GM18873 (cell line): ENCODE measurements at regions not wholly inside any gene's neighbourhood (a gene's known extent, or its start where the extent isn't known, plus 50 kb on each side); places are given as distances from the start of the nearest gene placed in this dataset.
"Not testable (repeated sequence)": the region's sequence is repeated elsewhere in the genome, so short reads cannot be mapped to it uniquely, and the experiment has no call there.

Experiments
- ATAC-seq: cut with Tn5 transposase; IDR thresholded peaks from one replicate; pipeline ENCODE4 v1.9.1; 2021; ENCODE audit warnings: mild to moderate bottlenecking, moderate library complexity, moderate number of reproducible peaks; ENCODE audit not compliant: unreplicated experiment, low FRiP score

DNA sequence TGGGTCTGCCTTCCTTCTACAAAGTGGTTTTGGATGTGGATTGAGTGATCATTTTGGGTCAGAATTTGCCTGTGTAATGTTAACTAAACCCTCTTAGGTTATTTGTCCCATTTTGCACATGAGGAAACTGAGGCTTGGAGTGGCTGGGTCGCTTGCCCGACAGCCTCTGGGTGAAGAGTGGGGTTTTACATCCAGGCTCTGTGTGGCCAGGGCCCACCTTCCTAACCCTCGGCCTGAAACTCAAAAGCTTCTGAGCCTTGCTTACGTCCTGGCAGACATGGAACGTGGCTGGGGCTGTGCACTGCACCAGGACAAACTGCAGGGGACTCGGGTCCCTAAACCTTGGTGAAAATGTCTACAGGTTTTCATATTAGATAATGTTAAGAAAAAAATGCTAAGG is 542.4 kb downstream of the TBC1D22A start:
- no peak for ATAC-seq

DNA sequence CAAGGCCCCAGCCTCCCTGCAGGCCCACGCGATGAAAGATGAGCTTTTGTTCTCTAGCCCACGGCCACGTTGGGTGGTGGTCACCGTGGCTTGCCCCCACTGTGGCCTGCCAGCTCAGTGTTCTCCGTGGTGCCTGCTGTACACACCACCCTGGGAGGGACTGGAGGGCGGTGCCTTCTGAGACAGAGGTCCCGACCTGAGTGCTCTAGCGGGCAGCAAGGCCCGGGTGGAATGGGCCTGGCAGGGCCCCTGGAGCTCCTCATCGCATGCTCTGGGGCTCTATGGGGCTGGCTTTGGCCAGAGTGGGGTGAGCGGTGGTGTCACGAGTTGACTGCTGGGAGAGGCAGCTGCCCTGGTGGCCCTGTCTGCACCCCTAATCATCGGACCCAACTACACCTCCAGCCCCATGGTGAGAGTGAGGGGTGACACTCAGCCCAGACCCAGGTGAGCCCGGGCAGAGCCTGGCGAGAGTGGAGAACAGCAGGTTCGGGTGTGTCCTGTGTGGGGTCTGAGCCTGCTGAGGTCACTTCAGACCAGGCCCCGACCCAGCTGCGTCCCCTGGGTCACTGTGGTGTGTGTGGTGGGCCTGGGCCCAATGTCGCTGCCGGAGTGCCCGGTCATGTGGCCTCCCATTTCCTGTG is 541.9 kb downstream of the TBC1D22A start:
- no peak for ATAC-seq

DNA sequence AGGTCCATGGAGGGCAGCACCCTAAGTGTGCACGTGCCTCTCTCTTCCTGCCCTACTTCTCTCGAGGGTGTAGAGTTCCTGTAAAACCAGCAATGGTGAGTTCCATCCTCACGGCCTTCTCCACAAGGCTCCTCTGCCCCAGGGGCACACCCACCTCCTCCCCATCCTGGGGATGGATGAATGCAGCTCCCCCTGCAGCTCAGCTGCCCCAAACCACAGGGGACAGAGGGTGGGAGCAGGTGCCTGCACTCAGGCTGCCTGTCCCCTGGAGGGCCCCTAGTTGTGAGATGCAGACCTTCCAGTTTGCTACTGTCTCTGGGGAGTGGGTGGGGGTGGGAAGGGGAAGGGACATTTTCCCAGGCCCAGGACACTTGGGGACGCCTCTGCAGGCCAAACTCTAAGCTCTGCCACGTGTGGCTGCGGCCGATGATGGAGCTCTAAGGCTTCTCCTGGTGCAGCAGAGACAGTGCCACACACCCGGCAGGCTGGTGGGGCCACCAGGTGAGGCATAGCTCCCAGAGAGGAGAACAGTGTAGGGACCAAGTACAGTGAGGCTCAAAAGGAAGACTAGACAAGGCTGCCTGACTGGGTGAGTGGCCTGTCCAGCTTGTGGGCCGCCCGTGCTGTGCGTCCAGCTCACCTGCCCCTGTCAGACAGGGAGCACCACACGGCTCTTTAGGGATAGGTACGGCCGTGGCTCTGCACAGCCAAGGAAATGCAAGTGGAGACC is 540.9 kb downstream of the TBC1D22A start:
- ATAC-seq, result no peak

DNA sequence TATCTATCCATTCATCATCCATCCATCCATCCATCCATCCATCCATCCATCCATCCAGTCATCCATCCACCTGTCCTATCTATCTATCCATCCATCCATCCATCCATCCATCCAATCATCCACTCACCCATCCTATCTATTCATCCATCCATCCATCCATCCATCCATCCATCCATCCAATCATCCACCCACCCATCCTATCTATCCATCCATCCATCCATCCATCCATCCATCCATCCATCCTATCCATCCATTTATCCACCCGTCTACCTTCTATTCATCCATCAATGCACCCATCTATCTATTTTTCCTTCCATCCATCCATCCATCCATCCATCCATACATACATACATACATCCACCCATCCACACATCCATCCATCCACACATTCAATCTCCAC is 540.1 kb downstream of the TBC1D22A start:
- not testable (repeated sequence) for ATAC-seq

DNA sequence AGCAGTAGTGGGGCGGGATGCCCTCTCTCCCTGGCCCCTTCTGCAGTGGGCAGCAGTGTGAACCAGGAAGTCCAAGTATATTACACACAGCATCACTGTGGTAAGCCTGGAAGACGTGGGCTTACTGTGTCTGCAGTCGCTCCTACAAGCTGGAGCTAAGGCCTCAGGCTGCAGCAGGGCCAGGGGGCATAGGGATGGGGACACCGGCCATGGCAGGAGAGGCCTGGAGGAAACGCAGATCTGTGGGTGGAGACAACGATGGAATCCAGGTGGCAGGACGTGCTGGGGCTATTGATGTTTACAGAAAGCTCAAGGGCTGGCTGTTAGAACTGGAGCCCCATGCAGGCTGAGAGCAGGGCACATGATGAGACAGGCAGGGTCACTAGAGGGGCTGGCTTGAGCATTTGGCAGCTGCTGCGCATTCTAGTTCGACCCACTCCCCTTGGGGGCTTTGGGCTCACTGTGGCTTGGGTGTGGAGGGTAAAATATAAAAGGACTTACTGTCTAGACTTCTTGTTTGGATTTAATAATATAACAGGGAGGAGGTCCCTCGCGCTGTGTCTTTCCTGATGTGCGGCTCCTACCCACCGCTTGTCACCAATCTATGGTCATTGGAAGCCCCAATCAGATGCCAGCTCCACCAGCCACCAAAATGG is 539.5 kb downstream of the TBC1D22A start:
- no peak for ATAC-seq

DNA sequence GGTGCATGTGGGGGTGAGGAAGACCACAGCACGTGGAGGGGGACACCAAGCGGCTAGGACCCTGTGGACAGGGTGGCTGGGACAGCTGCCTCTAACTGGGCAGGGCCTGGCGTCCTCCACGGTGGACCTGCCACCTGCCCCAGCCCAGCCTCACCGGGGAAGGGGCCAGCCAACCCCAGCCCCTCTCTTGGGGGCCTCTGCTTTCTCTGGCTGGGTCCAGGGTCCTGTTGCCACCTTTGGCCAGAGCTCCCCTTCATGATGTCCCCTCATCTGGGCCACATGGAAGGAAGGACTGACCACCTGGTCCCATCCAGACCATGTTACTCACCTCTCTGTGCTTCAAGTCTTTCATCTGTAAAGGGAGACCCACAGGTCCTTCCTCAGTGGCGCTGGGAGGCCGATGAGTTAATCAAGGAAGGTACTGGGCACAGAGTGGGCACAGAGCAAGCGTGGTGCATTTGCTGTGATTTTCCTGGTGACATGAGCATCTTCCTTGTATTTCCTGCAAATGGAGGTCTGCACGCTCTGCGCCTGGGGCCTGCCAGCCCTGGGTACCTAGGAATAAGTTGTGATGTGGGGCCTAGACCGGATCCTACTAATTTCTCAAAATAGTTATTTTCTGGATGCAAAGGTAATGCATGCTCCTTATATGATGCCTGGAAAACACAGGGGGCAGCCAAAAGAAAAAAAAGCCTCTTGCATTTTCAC is 538.4 kb downstream of the TBC1D22A start:
- ATAC-seq, result no peak

DNA sequence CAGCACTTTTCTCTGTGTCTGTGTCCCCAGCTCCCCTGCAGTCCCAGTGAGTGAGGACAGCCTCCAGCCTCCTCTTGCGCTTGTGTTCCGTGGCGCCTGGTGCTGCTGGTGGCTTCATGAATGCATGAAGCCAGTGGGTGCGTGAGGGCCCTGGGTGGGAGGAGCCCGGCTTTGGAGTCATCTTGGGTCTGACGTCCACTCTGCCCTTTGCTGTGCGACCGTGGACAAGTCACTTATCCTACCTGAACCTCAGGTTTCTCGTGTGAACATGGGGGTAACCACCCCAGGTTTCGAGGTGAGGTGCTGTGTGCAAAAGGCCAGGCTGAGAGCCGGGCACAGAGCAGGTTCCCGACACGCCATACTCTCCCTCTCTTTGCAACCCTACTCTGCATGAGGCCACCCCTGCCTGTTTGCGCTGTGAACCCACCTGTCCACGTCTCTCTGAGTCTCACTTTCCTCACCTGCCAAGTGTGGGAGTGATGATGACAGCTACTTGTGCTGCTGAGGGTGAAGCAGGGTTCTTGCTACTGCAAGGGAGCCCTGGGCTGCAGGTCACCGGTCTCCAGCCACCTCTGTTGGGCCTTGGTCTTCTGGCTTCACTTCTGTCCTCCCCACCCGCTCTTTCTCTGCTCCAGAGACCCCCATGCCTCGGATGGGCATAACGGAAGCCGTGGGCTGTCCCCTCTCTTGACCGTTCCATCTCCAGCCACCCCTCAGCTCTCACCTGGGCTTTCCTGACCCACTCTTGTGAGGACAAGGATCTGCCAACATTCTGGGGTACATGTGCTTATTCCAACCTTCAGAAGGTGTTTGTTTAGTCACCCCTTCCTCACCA is 537.6 kb downstream of the TBC1D22A start:
- ATAC-seq, result no peak

DNA sequence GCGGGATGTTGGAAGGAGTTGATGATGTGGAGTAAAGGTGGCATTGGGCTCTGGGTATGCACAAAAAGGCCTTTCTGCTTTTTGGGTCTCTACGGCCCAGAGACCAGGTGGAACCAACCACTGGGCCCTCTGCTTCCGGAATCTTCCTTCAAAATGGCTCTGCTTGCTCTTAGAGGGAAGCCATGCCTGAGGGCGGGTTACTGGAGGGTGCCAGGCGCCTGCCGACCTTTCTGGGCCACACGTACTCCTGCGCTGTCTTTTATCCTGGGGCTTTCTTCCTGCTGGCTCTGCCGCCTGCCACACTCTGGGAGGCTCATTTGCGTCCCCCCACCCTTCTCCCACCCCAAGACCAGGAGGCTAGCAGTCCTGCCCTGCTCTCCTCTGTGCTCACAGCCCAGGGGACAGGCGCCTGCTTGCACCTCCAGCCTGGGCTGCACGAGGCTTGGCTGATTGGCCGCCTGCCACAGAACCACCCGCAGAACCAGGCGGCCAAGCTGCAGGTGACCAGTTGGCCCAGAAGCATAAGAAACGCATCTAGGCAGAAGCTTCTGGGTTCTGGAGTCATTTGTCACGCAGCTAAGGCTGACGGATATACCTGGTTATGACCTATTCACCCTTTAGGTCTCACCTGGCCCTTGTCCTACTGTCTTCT is 536.9 kb downstream of the TBC1D22A start:
- ATAC-seq, result no peak

DNA sequence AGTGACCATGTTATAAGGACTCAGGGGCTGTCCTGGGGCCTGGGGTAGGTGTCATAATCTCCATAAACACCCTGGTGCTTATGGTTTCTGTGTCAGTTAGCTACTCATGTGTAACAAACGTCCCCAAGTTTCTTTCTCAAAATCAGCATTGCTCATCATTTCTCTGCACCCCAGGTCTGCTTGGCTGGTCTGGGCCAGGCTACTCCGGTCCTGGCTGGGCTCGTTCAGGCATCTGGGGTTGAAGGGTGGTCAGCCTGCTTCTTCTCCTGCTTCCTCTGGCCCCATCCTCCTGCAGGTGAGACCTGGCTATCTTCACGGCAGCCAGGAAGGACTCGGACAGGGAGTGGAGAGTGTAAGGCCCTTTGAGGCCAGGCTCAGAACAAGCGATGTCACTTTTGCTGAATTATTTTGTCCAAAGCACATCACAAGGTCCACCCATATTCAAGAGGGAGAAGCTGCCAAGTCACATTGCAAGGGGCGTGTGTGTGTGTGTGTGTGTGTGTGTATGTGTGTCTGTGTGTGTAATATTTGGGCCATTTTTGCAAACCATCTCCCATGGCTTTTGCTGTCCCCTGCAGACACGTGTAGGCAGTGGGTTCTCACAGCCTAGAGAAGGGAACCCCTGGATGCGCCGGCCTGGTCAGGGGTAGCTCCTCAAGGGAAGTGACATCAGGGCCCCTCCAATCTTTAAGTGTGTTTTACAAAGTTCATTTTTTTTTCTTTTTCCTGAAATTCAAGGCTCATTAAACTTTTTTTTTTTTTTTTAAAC is 535.8 kb downstream of the TBC1D22A start:
- ATAC-seq, result no peak

DNA sequence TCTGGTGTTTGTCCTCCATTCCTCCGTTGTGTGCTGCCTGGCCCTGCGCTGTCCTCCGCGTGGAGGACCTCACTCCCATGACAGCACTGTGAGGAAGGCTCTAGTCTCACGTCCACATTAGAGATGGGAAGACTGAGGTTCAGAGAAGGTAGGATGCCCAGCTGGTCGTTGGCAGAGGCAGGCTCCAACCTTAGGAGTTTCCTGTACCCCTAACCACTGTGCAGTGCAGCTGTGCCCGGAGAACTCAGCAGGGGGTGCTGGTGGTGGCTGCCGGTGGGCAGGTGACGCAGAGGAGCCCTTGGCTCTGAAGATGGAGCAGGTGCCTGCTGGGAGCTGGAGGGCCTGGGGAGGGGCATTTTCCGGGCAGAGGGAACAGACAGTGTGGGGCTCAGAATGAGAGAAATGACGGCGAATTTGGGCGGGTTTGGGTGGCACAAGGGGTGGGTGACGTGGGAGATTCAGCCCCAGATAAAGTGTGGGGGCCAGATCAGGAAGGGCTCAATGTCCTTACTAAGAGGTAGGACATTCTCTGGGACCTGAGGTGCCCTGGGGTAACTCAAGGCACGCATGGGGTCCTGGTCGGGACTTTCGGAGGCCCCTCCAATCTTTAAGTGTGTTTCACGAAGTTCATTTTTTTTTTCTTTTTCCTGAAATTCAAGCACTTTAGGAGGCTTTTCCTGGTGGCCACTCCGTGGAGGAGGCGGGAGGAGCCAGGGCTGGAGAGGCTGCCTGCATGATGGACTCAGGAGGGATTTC is 535.0 kb downstream of the TBC1D22A start:
- no peak for ATAC-seq

DNA sequence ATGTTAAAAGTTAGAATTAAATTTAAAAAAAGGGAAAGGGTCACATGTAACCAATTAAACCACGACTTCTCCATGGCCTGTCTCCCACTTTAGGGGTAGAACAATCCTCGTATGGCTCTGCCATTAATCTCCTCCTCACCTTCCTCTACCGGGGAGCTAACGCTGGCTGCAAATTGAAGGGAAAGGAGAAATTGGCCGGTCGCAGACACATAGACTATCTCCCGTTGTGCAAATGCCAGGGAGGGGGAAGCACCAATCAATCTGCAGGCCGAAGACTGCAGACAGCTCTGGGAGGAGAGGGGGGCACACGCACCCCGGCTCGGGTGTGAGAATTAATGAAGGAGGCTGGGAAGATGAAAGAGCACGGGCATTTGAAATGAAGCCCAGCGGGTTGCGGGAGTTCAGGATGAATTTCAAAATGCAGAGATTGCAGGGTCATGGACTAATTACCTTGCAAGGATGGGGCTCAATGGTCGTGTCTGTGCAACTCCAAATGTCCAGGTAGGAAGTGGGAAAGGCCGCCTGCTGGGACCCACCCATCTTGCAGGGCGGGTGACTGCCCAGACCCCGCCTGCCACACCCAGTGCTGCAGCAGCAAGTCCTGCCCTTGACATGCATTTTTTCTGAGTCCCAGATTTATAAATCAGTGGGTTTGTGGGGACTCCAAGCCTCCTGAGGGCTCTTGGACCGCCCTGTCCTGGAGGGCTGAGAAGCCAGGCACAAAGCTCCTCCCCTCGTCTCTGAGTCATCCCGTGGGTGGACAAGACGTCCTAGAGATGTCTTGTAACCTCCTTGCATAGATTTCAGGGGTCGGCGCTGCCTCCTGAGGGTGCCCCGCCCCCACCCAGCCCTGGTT is 534.2 kb downstream of the TBC1D22A start:
- ATAC-seq, result no peak

DNA sequence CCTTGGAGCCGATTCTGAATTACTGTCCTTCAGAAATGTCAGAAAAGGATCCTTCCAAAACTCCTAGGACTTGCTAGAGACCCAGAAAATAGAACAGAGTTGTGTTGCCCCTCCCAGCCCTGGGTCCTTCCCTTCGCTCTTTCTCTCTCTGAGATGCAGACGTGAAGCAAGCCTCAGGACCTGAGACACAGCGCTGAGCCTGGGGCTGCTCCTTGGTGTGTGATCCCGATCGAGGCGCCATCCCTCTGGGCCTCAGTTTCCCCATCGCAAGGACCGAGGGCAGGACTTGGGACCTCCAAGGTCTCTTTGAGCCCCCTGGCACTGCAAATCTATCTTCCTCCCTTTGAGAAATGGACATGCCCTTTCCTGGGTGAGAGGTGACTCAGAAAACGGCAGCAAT is 533.5 kb downstream of the TBC1D22A start:
- ATAC-seq, result no peak

DNA sequence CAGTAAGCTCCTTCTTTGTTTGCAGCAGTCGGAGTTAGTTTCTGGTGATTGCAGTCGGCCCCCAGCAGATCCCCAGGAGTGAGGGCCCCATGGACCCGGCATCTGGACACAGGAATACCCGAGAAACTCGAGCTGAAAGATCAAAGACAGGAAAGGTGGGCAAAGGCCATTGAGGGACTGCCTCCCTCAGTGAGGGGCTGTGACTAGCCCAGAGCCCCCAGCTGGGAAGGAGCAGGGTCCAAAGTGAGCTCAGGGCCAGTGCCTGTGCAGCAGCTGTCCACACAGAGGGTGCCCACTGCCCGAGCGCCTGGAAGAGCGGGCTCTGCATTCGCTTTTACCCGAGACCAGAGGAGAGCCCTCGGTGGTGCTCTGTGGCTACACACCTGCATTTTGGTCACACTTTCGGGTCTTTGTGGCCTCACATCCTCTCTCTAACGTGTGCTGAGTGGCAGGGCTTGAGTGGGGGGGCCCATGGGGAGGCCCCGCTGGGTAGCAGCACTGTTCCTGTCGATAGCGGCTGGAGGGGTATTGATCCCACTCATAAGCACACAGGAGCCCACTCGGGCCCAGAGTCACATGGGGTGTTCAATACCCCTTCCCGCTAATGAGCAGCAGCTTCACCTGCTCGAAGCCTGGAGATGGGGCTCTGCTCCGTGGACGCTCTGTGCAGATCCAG is 532.9 kb downstream of the TBC1D22A start:
- ATAC-seq, result no peak

DNA sequence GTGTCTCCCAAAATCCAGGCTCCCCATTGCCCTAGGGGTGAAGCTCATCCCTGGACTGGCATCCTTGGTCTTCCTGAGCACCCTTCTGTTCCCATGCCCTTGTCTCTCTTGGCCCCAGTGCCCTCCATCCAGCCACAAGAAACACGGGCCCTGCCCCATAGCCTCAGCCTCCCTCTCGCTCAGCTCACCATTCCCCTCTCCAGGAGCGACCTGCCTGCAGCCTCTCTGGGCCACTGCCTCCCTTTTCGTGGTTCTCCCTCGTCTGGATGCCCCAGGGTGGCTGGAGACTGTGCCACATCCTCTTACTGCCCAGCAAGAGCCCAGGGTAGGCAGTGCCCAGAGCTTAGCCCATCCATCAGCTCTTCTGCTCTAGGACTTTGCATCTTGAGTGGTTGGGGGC is 532.1 kb downstream of the TBC1D22A start:
- ATAC-seq, result no peak

DNA sequence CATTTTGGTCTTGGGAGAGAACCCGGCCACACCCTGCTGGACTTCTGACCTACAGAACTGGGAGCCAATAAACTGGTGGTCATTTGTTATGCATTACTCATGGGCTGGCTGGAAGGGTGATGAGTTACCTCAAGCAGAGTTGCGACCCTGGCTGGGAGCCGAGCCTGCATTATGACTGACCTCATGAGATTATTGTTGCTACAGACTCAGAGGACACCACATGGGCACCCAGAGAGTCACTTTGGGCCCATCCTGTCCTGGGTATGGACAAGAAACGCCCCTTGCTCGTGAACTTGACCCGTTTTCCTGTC is 531.7 kb downstream of the TBC1D22A start:
- no peak for ATAC-seq

DNA sequence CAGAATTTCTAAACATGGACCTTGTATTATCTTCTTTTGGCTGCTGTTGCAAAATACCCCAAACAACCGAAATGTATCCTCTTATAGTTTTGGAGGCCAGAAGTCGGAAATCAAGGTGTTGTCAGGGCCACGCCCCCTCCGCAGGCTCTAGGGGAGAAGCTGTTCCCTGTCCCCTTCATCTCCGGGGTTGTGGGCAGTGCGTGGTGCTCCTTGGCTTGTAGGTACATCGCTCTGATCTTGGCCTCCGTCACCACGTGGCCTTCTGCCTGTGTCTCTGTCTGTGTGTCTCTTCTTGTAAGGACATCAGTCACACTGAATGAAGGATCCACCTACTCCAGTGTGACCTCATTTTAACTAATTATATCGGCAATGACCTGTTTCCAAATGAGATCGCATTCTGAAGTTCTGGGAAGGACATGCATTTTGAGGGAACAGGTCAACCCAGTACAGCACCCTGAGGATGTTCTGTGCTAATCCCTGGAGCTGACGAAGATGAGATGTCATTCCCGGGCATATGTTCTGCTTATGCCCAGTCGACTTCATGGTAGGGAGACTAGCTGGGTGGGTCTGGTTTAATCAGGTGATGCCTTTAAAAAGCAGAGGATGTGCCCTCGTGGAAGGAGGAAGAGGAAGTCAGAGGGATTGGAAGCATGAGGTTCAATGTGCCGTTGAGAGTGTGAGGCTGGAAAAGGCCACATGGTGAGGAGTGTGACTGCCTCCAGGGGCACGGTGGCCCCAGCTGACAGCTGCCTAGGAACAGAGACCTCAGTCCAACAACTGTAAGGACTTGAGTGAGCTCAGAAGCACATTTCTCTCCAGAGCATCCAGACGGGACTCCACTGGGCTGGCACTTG is 531.1 kb downstream of the TBC1D22A start:
- no peak for ATAC-seq
